ENCODE measurements at regions not wholly inside any gene's neighbourhood (a gene's known extent, or its start where the extent isn't known, plus 50 kb on each side); places are given as distances from the start of the nearest gene placed in this dataset.
"Not testable (repeated sequence)": the region's sequence is repeated elsewhere in the genome, so short reads cannot be mapped to it uniquely, and the experiment has no call there.

DNA sequence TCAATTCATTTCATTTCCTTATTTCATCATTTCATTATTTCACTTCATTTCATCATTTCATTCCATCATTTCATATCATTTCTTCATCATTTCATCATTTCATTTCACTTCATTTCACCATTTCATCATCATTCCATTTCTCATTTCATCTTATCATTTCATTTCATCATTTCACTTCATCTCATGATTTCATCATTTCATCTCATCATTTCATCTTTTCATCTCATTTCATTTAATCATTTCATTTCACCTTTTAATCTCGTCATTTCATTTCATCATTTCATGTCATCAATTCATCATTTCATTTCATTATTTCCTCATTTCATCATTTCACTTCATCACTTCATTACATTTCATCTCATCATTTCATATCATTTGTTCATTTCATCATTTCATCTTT lies 177.4 kb downstream of the ZNF92 start:
- H3K9ac ChIP-seq, POLR2A ChIA-PET: not testable (repeated sequence)

DNA sequence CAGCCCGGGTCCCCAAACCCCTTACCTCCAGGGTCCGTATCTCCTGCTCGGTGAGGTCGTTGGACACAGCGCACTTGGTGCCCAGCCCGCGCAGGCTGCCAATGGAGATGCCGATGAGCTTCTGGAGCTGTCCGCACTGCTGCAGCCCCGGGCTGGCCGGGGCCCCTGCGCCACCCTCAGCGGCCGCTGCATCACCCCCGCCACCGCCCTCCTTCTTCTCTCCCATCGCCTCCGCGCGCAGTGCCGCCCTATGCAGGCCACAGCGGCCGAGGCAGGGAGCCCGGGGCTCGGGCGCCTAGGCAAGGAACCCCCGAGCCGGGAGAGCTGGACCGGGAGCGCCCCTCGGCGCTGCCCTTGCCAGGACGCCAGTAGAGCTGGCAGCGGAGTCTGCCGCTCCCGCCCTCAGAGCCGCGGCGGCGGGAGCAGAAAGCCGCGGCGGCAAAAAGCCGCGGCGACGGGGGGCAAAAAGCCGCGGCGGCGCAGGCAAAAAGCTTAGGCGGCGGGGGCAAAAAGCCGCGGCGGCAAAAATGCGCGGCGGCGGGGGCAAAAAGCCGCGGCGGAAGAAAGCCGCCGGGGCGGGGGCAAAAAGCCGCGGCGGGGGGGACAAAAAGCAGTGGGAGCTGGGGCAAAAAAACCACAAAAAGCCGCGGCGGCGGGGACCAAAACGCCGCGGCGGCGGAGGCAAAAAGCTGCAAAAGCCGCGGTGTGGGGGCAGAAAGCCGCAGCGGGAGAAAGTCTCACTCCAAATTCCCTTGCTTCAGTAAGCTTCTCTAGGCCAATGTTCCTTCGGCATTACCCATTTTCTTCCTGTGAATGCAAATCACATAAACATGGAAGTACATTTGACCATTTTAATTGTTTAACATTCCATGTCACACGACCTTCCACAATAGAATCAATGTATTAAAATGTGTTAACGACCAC lies 181.2 kb downstream of the ZNF92 start:
- no CpG with 5 or more reads among the region's 85 CpGs for WGBS (ENCODE audit: low lambda C conversion rate)
- H3K9me3 ChIP-seq; H3K9me2 ChIP-seq; H3K27ac ChIP-seq (ENCODE audit: low read depth in 2 of 2, low read length in 1 of 2); H4K20me1 ChIP-seq (ENCODE audit: insufficient read depth); H3K36me3 ChIP-seq (replicated peaks in 1 of 2; ENCODE audit: control insufficient read depth in 1 of 2, insufficient read depth in 2 of 2, low read length in 1 of 2); POLR2A ChIA-PET; H3K4me3 ChIP-seq (ENCODE audit: low read depth in 2 of 2, low read length in 1 of 2); H3K9ac ChIP-seq; DNase-seq; H3K4me2 ChIP-seq; H3K4me1 ChIP-seq (ENCODE audit: control insufficient read depth in 1 of 2, insufficient read depth in 2 of 2, low read depth in 1 of 2, low read length in 1 of 2); H2AFZ ChIP-seq (ENCODE audit: low read depth); H3K27me3 ChIP-seq (ENCODE audit: insufficient read depth); H3F3A ChIP-seq (replicated peaks; ENCODE audit: insufficient read depth); H3K79me2 ChIP-seq (ENCODE audit: insufficient read depth); CTCF ChIA-PET: not testable (repeated sequence)

More for the DNA sequence above, 177.4 kb downstream of the ZNF92 start:
- WGBS (ENCODE audit: low lambda C conversion rate): 13% methylated on average over 1 of the region's 1 CpG
- H4K20me1 ChIP-seq (ENCODE audit: insufficient read depth); H3K9me2 ChIP-seq; H3K4me1 ChIP-seq (ENCODE audit: control insufficient read depth in 1 of 2, insufficient read depth in 2 of 2, low read depth in 1 of 2, low read length in 1 of 2); H3K4me3 ChIP-seq (ENCODE audit: low read depth in 2 of 2, low read length in 1 of 2); H3K27me3 ChIP-seq (ENCODE audit: insufficient read depth); H3K27ac ChIP-seq (ENCODE audit: low read depth in 2 of 2, low read length in 1 of 2); H3K79me2 ChIP-seq (ENCODE audit: insufficient read depth); H2AFZ ChIP-seq (ENCODE audit: low read depth); H3K9me3 ChIP-seq; DNase-seq; H3K36me3 ChIP-seq (replicated peaks in 1 of 2; ENCODE audit: control insufficient read depth in 1 of 2, insufficient read depth in 2 of 2, low read length in 1 of 2); H3F3A ChIP-seq (replicated peaks; ENCODE audit: insufficient read depth); CTCF ChIA-PET; H3K4me2 ChIP-seq: not testable (repeated sequence)

DNA sequence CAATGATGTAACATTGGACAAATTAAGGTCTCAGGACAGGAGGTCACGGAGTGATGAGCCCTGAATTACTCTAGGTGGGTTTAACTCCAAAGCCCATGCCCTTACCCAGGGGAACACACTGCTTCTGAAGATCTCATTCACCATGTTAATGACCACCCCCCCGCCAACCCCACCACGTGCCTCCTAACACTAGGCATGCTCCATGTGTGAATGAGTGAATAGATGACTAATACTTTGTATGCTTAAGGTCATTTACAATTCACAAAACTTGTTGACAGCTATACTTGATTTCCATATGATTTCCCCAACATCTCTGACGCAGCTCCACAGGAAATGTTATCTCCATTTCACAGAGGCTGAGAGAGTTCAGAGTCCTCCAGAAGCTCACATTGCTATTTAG lies 184.9 kb downstream of the ZNF92 start:
- H3K36me3 ChIP-seq (replicated peaks in 1 of 2; ENCODE audit: control insufficient read depth in 1 of 2, insufficient read depth in 2 of 2, low read length in 1 of 2); H3K9me2 ChIP-seq; H4K20me1 ChIP-seq (ENCODE audit: insufficient read depth); DNase-seq; H3F3A ChIP-seq (replicated peaks; ENCODE audit: insufficient read depth); H3K4me2 ChIP-seq; H3K27ac ChIP-seq (ENCODE audit: low read depth in 2 of 2, low read length in 1 of 2); H3K4me3 ChIP-seq (ENCODE audit: low read depth in 2 of 2, low read length in 1 of 2); H3K9me3 ChIP-seq; H2AFZ ChIP-seq (ENCODE audit: low read depth); H3K27me3 ChIP-seq (ENCODE audit: insufficient read depth); H3K79me2 ChIP-seq (ENCODE audit: insufficient read depth); CTCF ChIA-PET; H3K9ac ChIP-seq; H3K4me1 ChIP-seq (ENCODE audit: control insufficient read depth in 1 of 2, insufficient read depth in 2 of 2, low read depth in 1 of 2, low read length in 1 of 2): not testable (repeated sequence)
- WGBS (ENCODE audit: low lambda C conversion rate): 38% methylated on average over 4 of the region's 4 CpGs
- POLR2A ChIA-PET: interaction anchor here (0.6 kb wide), 1 partner anchor 538 kb away, joined by 6 read pairs; no protein-coding TSS in a partner anchor

DNA sequence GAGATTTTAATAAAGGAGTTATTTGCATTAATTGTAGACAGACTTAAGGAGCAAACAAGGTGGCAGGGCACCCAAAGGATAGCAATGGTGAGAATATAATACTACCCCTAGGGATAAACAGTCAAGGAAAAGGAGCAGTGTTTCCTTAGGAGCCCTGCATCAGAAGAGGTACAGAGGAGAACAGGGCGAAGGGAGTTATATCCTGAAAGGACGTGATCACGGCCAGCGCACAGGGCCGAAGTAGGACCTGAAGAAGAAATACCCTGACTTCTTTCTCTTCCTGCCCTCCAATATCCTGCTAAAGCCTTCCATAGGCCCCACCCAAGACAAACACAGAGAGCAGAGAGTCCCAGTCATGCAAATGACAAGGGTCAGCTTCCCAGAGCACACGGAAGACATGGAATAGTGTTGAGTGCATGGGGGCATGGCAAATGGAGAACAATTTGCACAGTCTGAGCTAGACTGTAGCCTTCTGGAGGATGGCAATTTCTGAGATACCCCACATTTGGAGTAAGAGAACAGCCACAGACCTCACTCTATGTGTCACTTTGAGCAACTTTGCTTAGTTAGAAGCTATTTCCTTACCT lies 188.2 kb downstream of the ZNF92 start:
- POLR2A ChIA-PET; H3K4me2 ChIP-seq; H3K79me2 ChIP-seq (ENCODE audit: insufficient read depth); H3K4me3 ChIP-seq (ENCODE audit: low read depth in 2 of 2, low read length in 1 of 2); H3K4me1 ChIP-seq (ENCODE audit: control insufficient read depth in 1 of 2, insufficient read depth in 2 of 2, low read depth in 1 of 2, low read length in 1 of 2); H3K9ac ChIP-seq; H3K27me3 ChIP-seq (ENCODE audit: insufficient read depth); CTCF ChIA-PET; H4K20me1 ChIP-seq (ENCODE audit: insufficient read depth); H3F3A ChIP-seq (replicated peaks; ENCODE audit: insufficient read depth); H3K9me2 ChIP-seq; H3K36me3 ChIP-seq (replicated peaks in 1 of 2; ENCODE audit: control insufficient read depth in 1 of 2, insufficient read depth in 2 of 2, low read length in 1 of 2); DNase-seq; H3K9me3 ChIP-seq; H3K27ac ChIP-seq (ENCODE audit: low read depth in 2 of 2, low read length in 1 of 2); H2AFZ ChIP-seq (ENCODE audit: low read depth): not testable (repeated sequence)
- 65% methylated on average over 5 of the region's 6 CpGs for WGBS (ENCODE audit: low lambda C conversion rate)

DNA sequence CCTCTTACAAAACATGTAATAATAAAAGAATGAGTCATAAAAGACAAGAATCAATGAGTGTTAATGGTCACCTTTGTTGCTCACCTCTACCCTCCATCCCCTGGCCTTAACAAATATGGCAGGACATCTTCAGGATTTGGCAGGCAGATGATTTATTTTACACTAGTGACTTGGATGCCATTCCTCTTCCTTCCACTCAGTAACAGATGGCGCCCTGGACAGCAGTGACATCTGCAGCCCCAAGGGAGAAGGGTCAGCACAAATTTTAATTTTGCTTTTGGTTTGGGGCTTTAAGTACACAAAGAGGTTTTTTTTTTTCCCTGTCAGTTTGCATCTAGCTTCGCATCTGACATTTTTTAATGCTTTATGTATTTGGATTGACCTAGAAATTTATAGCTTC lies 188.9 kb downstream of the ZNF92 start:
- H3K4me2 ChIP-seq; H3K9me2 ChIP-seq; CTCF ChIA-PET; H3K27me3 ChIP-seq (ENCODE audit: insufficient read depth); DNase-seq; H4K20me1 ChIP-seq (ENCODE audit: insufficient read depth); H3K9me3 ChIP-seq; H3K4me1 ChIP-seq (ENCODE audit: control insufficient read depth in 1 of 2, insufficient read depth in 2 of 2, low read depth in 1 of 2, low read length in 1 of 2); H3K36me3 ChIP-seq (replicated peaks in 1 of 2; ENCODE audit: control insufficient read depth in 1 of 2, insufficient read depth in 2 of 2, low read length in 1 of 2); POLR2A ChIA-PET; H3K27ac ChIP-seq (ENCODE audit: low read depth in 2 of 2, low read length in 1 of 2); H3K4me3 ChIP-seq (ENCODE audit: low read depth in 2 of 2, low read length in 1 of 2); H3F3A ChIP-seq (replicated peaks; ENCODE audit: insufficient read depth); H2AFZ ChIP-seq (ENCODE audit: low read depth); H3K79me2 ChIP-seq (ENCODE audit: insufficient read depth); H3K9ac ChIP-seq: not testable (repeated sequence)
- WGBS (ENCODE audit: low lambda C conversion rate): 31% methylated on average over 2 of the region's 2 CpGs

DNA sequence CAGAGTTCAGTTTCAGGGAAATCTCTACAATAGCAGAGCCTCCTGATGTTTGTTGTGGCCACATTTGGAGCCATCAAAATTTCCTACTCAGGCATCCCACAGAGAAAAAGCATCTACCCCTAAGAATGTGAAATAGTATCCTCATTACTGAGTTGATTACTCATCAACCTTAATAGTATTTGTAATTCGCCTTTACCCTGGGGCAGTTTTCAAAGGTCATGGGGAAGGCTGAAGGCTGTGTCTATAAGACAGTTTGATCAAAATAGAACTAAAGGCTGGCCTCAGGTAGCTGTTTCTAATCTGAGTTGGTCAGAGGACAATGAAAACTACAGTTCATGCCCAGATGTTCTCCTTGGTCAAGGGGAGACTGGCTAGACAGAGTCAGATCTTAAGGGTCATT lies 189.7 kb downstream of the ZNF92 start:
- H3F3A ChIP-seq (replicated peaks; ENCODE audit: insufficient read depth); DNase-seq; H3K9me2 ChIP-seq; H3K4me1 ChIP-seq (ENCODE audit: control insufficient read depth in 1 of 2, insufficient read depth in 2 of 2, low read depth in 1 of 2, low read length in 1 of 2); H3K36me3 ChIP-seq (replicated peaks in 1 of 2; ENCODE audit: control insufficient read depth in 1 of 2, insufficient read depth in 2 of 2, low read length in 1 of 2); H3K9ac ChIP-seq; H3K9me3 ChIP-seq; CTCF ChIA-PET; POLR2A ChIA-PET; H3K79me2 ChIP-seq (ENCODE audit: insufficient read depth); H3K27ac ChIP-seq (ENCODE audit: low read depth in 2 of 2, low read length in 1 of 2); H3K27me3 ChIP-seq (ENCODE audit: insufficient read depth); H2AFZ ChIP-seq (ENCODE audit: low read depth); H4K20me1 ChIP-seq (ENCODE audit: insufficient read depth); H3K4me3 ChIP-seq (ENCODE audit: low read depth in 2 of 2, low read length in 1 of 2); H3K4me2 ChIP-seq: not testable (repeated sequence)
- no CpG with 5 or more reads among the region's 1 CpG for WGBS (ENCODE audit: low lambda C conversion rate)

All from SK-N-SH (cell line).